Panc1 (cell line): ENCODE measurements at regions not wholly inside any gene's neighbourhood (a gene's known extent, or its start where the extent isn't known, plus 50 kb on each side); places are given as distances from the start of the nearest gene placed in this dataset.

Experiments used
- CTCF ChIP-seq: fragments of 450-650 bp; IDR thresholded peaks from 2 replicates; pipeline ENCODE4 v1.5.1; 2017; ENCODE audit warnings: mild to moderate bottlenecking
- POLR2AphosphoS5 ChIP-seq: IDR thresholded peaks from 2 replicates; pipeline ENCODE4 v1.6.1; 2012; ENCODE audit warnings: mild to moderate bottlenecking, low read depth, low read length, moderate library complexity
- SIN3A ChIP-seq: IDR thresholded peaks from 2 replicates; pipeline ENCODE4 v1.6.1; 2012; ENCODE audit warnings: low read depth, mild to moderate bottlenecking, low read length, moderate library complexity, borderline replicate concordance; ENCODE audit not compliant: insufficient read depth
- TCF7L2 ChIP-seq: IDR thresholded peaks from 2 replicates; pipeline ENCODE4 v1.6.1; 2011; ENCODE audit warnings: mild to moderate bottlenecking, low read depth, low read length, inconsistent platforms

GRCh38 chr5:8333485-8333884, 464.5 kb downstream of the MTRR start:
- TF ChIP-seq POLR2AphosphoS5 (no peak), CTCF (no peak), SIN3A (no peak), TCF7L2 (no peak)
